GM18520 (cell line): ENCODE measurements at regions not wholly inside any gene's neighbourhood (a gene's known extent, or its start where the extent isn't known, plus 50 kb on each side); places are given as distances from the start of the nearest gene placed in this dataset.

ENCODE experiments used
- ATAC-seq: cut with Tn5 transposase; IDR thresholded peaks from one replicate; pipeline ENCODE4 v1.9.1; 2021; ENCODE audit not compliant: unreplicated experiment

GRCh38 chr13:52975969-52976368 is 52.6 kb upstream of the OLFM4 start:
- no peak for ATAC-seq

- no peak for ATAC-seq
Observed at GRCh38 chr13:52975161-52975560, 53.5 kb upstream of the OLFM4 start.

GRCh38 chr13:52974711-52975110 is 53.9 kb upstream of the OLFM4 start:
- no peak for ATAC-seq

- ATAC-seq, result no peak
Observed at GRCh38 chr13:52969373-52969772, 59.2 kb upstream of the OLFM4 start.

GRCh38 chr13:52968074-52968700 is 60.4 kb upstream of the OLFM4 start:
- ATAC-seq, result peak; percentile 96

GRCh38 chr13:52961987-52962386 is 66.6 kb upstream of the OLFM4 start:
- no peak for ATAC-seq

GRCh38 chr13:52961256-52961910 is 67.2 kb upstream of the OLFM4 start:
- no peak for ATAC-seq

GRCh38 chr13:52955472-52955874 is 73.1 kb upstream of the OLFM4 start:
- no peak for ATAC-seq

GRCh38 chr13:52954838-52955237 is 73.8 kb upstream of the OLFM4 start:
- ATAC-seq, result no peak

- no peak for ATAC-seq
Observed at GRCh38 chr13:52950436-52950956, 78.1 kb upstream of the OLFM4 start.

- no peak for ATAC-seq
Observed at GRCh38 chr13:52949742-52950141, 78.9 kb upstream of the OLFM4 start.

GRCh38 chr13:52949044-52949443 is 79.6 kb upstream of the OLFM4 start:
- ATAC-seq, result no peak

GRCh38 chr13:52947921-52948373 is 80.7 kb upstream of the OLFM4 start:
- no peak for ATAC-seq

GRCh38 chr13:52945348-52945747 is 83.3 kb upstream of the OLFM4 start:
- no peak for ATAC-seq

- ATAC-seq, result no peak
Observed at GRCh38 chr13:52944697-52945096, 83.9 kb upstream of the OLFM4 start.

GRCh38 chr13:52938065-52938464 is 89.6 kb upstream of the PCDH8 start:
- ATAC-seq, result no peak

- ATAC-seq, result no peak
Observed at GRCh38 chr13:52936806-52937205, 88.4 kb upstream of the PCDH8 start.

- no peak for ATAC-seq
Observed at GRCh38 chr13:52934258-52934657, 85.8 kb upstream of the PCDH8 start.

GRCh38 chr13:52933547-52934210 is 85.2 kb upstream of the PCDH8 start:
- ATAC-seq, result no peak

GRCh38 chr13:52933099-52933498 is 84.7 kb upstream of the PCDH8 start:
- no peak for ATAC-seq

- ATAC-seq, result no peak
Observed at GRCh38 chr13:52932649-52933048, 84.2 kb upstream of the PCDH8 start.
